Astrocyte (in vitro differentiated cells and primary cell): ENCODE measurements at regions not wholly inside any gene's neighbourhood (a gene's known extent, or its start where the extent isn't known, plus 50 kb on each side); places are given as distances from the start of the nearest gene placed in this dataset.

ENCODE experiments used
- DNase-seq: peaks from one replicate; pipeline ENCODE4 v3.0.0-alpha.2; 2010; ENCODE audit warnings: low read depth
- FAIRE-seq: peaks from 2 replicates; lab custom pipeline; 2011; peaks lifted over from hg19 to GRCh38; lab: Jason Lieb, UNC
- H2AFZ ChIP-seq: 2 replicates; pipeline ENCODE4 v1.6.0; 2012; ENCODE audit warnings: low read depth, low read length, inconsistent platforms
- H3K27ac ChIP-seq: 2 replicates; pipeline ENCODE4 v1.5.1; 2011; ENCODE audit warnings: low read depth, low read length, inconsistent platforms
- H3K27me3 ChIP-seq: 2 replicates; pipeline ENCODE4 v1.6.0; 2011; ENCODE audit warnings: low read length, inconsistent platforms; ENCODE audit not compliant: insufficient read depth
- H3K36me3 ChIP-seq: 2 replicates; pipeline ENCODE4 v1.5.1; 2011; ENCODE audit warnings: low read length, inconsistent platforms; ENCODE audit not compliant: insufficient read depth
- H3K4me1 ChIP-seq: 2 replicates; pipeline ENCODE4 v1.5.1; 2011; ENCODE audit warnings: low read length, inconsistent platforms; ENCODE audit not compliant: insufficient read depth
- H3K4me2 ChIP-seq: 2 replicates; pipeline ENCODE4 v1.6.0; 2012; ENCODE audit warnings: low read length, inconsistent platforms
- H3K4me3 ChIP-seq: 2 replicates; pipeline ENCODE4 v1.5.1; 2011; ENCODE audit warnings: low read depth, mild to moderate bottlenecking, low read length, inconsistent platforms; ENCODE audit not compliant: insufficient read depth
- H3K79me2 ChIP-seq: 2 replicates; pipeline ENCODE4 v1.6.0; 2012; ENCODE audit warnings: mild to moderate bottlenecking, low read length, inconsistent platforms; ENCODE audit not compliant: insufficient read depth
- H3K9ac ChIP-seq: 2 replicates; pipeline ENCODE4 v1.6.0; 2012; ENCODE audit warnings: mild to moderate bottlenecking, low read length, inconsistent platforms
- H3K9me3 ChIP-seq: 2 replicates; pipeline ENCODE4 v1.5.1; 2012; ENCODE audit warnings: low read depth, mild to moderate bottlenecking, low read length, inconsistent platforms; ENCODE audit not compliant: insufficient read depth
- H4K20me1 ChIP-seq: 2 replicates; pipeline ENCODE4 v1.6.0; 2012; ENCODE audit warnings: low read length, inconsistent platforms; ENCODE audit not compliant: insufficient read depth
- H3K27ac Mint-ChIP-seq: one replicate; pipeline ENCODE4 v1.8.0; 2021; ENCODE audit warnings: mild to moderate bottlenecking, mixed read lengths; ENCODE audit not compliant: unreplicated experiment
- H3K27me3 Mint-ChIP-seq: one replicate; pipeline ENCODE4 v1.8.0; 2021; ENCODE audit warnings: low read depth, mixed read lengths; ENCODE audit not compliant: unreplicated experiment
- H3K36me3 Mint-ChIP-seq: one replicate; pipeline ENCODE4 v1.8.0; 2021; ENCODE audit warnings: low read depth, mixed read lengths; ENCODE audit not compliant: unreplicated experiment
- H3K4me1 Mint-ChIP-seq: one replicate; pipeline ENCODE4 v1.8.0; 2021; ENCODE audit warnings: low read depth, mixed read lengths; ENCODE audit not compliant: unreplicated experiment
- H3K4me3 Mint-ChIP-seq: one replicate; pipeline ENCODE4 v1.8.0; 2021; ENCODE audit warnings: mild to moderate bottlenecking, moderate library complexity, mixed read lengths; ENCODE audit not compliant: unreplicated experiment
- H3K9me3 Mint-ChIP-seq: one replicate; pipeline ENCODE4 v1.8.0; 2021; ENCODE audit warnings: mild to moderate bottlenecking, mixed read lengths; ENCODE audit not compliant: unreplicated experiment
- CTCF ChIP-seq: IDR thresholded peaks from 2 replicates; pipeline ENCODE4 v1.5.1; 2011; ENCODE audit warnings: low read depth, mild to moderate bottlenecking, inconsistent platforms, low read length, moderate library complexity; ENCODE audit not compliant: insufficient read depth
- EZH2 ChIP-seq: IDR thresholded peaks from 2 replicates; pipeline ENCODE4 v1.6.1; 2012; ENCODE audit warnings: mild to moderate bottlenecking, low read length, inconsistent platforms; ENCODE audit not compliant: insufficient read depth

- no peak overlapping the region for H3K9ac ChIP-seq
- H3K36me3 ChIP-seq, result no peaks in the 10 kb centered on the region
- H3K4me3 Mint-ChIP-seq, result no peak overlapping the region
- peaks cover 4% of the 10 kb centered on the region for H3K4me1 ChIP-seq
- no peaks in the 10 kb centered on the region for H3K79me2 ChIP-seq
- H3K9me3 ChIP-seq, result no peaks in the 10 kb centered on the region
- H3K9me3 Mint-ChIP-seq, result no peaks in the 10 kb centered on the region
- no peak for FAIRE-seq
- no peaks in the 10 kb centered on the region for H4K20me1 ChIP-seq
- no peak overlapping the region for H3K27ac Mint-ChIP-seq
- no peak for TF ChIP-seq EZH2
- TF ChIP-seq CTCF, result no peak
- no peak overlapping the region for H3K27ac ChIP-seq
- no peaks in the 10 kb centered on the region for H3K27me3 Mint-ChIP-seq
- no peak overlapping the region for H3K4me3 ChIP-seq
- no peak overlapping the region for H3K4me2 ChIP-seq
- H3K36me3 Mint-ChIP-seq, result no peaks in the 10 kb centered on the region
- no peak overlapping the region for H2AFZ ChIP-seq
- no peaks in the 10 kb centered on the region for H3K27me3 ChIP-seq
- no peak for DNase-seq
- H3K4me1 Mint-ChIP-seq, result peaks cover 17% of the 10 kb centered on the region
Measured at GRCh38 chr7:88665892-88666514, 93.5 kb upstream of the ZNF804B start.

- no peaks in the 10 kb centered on the region for H4K20me1 ChIP-seq
- peak overlapping the region; percentile 44 for H3K27ac Mint-ChIP-seq
Measured at GRCh38 chr7:88664630-88665233, 94.8 kb upstream of the ZNF804B start.

More at GRCh38 chr7:88664630-88665233, 94.8 kb upstream of the ZNF804B start:
- H3K9ac ChIP-seq, result no peak overlapping the region
- H3K4me3 ChIP-seq, result no peak overlapping the region
- DNase-seq (peak; percentile 80), FAIRE-seq (no peak)
- no peaks in the 10 kb centered on the region for H3K27me3 Mint-ChIP-seq
- H3K36me3 Mint-ChIP-seq, result no peaks in the 10 kb centered on the region
- H3K36me3 ChIP-seq, result no peaks in the 10 kb centered on the region
- H3K27me3 ChIP-seq, result no peaks in the 10 kb centered on the region
- H3K9me3 ChIP-seq, result no peaks in the 10 kb centered on the region
- H3K4me1 ChIP-seq, result peaks cover 4% of the 10 kb centered on the region
- H3K9me3 Mint-ChIP-seq, result no peaks in the 10 kb centered on the region
- H3K4me1 Mint-ChIP-seq, result peaks cover 12% of the 10 kb centered on the region
- TF ChIP-seq EZH2 (no peak), CTCF (no peak)
- no peaks in the 10 kb centered on the region for H3K79me2 ChIP-seq
- H3K4me2 ChIP-seq, result peak overlapping the region; percentile 46
- no peak overlapping the region for H3K4me3 Mint-ChIP-seq
- H3K27ac ChIP-seq, result no peak overlapping the region
- H2AFZ ChIP-seq, result peak overlapping the region; percentile 19
